KBM-7 (cell line): ENCODE measurements at regions not wholly inside any gene's neighbourhood (a gene's known extent, or its start where the extent isn't known, plus 50 kb on each side); places are given as distances from the start of the nearest gene placed in this dataset.
"Not testable (repeated sequence)": the region's sequence is repeated elsewhere in the genome, so short reads cannot be mapped to it uniquely, and the experiment has no call there.

ENCODE experiments used
- DNase-seq: peaks from one replicate; pipeline ENCODE4 v3.0.0-alpha.2; 2015
- in situ Hi-C: fragments of 300-500 bp; cut with MboI; formaldehyde crosslinking; loops from 2 replicates; pipeline ENCODE4 v1.14.3; 2020; ENCODE audit warnings: low sequenced_read_pairs, low pct_unique_long_range_greater_than_20kb, mixed read lengths

DNA sequence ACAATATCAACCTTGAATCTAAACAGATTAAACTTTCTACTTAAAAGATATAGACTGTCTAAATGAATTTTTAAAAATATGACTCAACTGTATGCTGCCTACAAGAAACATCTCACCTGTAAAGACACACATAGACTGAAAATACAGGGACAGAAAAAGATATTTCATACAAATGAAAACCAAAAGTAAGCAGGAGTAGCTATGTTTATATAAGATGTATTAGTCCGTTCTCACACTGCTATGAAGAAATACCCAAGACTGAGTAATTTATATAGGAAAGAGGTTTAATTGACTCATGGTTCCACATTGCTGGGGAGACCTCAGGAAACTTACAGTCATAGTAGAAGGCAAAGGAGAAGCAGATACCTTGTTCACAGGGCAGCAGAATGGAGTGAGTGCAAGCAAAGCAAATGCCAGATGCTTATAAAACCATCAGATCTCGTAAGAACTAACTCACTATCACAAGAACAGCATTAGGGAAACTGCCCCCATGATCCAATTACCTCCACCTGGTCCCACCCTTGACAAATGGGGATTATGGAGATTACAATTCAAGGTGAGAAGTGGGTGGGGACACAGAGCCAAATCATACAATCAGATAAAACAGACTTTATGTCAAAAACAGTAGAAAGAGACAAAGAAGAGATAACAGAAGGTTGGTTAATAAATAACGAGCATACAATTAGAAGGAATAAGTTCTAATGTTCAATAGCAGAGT, 214.4 kb upstream of the SLC39A10 start:
- no peak for DNase-seq
- in situ Hi-C loops: no loop called here

- no peak for DNase-seq
- in situ Hi-C loops: no loop called here
Observed at GRCh38 chr2:195438692-195439091, 218.3 kb upstream of the SLC39A10 start.

GRCh38 chr2:195437521-195437920, 219.5 kb upstream of the SLC39A10 start:
- DNase-seq: no peak
- in situ Hi-C loops: no loop called here

DNA sequence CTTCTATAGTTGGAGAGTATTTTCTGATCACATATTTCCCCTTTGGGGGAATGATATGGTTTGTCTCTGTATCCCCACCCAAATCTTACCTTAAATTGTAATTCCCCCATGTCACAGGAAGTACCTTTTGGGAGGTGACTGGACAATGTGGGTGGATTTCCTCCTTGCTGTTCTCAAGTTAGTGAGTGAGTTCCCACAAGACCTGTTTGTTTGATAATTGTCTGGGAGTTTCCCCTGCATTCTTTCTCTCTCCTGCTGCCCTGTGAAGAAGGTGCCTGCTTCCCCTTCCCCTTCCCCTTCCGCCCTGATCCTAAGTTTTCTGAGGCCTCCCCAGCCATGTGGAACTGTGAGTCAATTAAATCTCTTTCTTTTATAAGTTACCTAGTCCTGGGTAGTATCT, 222.7 kb upstream of the SLC39A10 start:
- in situ Hi-C loops: no loop called here

GRCh38 chr2:195433729-195434128, 223.3 kb upstream of the SLC39A10 start:
- in situ Hi-C loops: not testable (repeated sequence)

More for the DNA sequence above, 222.7 kb upstream of the SLC39A10 start:
- no peak for DNase-seq

DNA sequence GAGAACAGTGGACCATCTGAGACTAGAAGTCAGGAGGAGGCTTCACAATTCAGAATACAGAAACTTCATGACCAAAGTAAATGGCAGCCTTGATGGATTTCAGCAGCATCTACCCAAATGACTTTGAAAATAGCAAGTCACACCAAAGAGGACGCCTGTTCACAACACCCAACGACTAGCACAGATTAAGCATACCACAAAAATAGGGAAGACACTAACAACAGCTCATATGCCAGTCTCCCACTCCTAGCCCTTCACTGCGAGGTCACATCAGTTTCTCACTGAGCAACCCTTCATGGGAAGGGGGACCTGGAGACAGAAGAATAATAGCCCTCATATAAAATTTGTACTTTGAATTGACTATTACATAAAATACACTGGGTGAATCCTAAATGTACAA, 228.4 kb upstream of the SLC39A10 start:
- peak; percentile 55 for DNase-seq
- in situ Hi-C loops: no loop called here

More at GRCh38 chr2:195433729-195434128, 223.3 kb upstream of the SLC39A10 start:
- not testable (repeated sequence) for DNase-seq

- in situ Hi-C loops: no loop called here
- DNase-seq: no peak
Observed at GRCh38 chr2:195425328-195425727, 231.7 kb upstream of the SLC39A10 start.

DNA sequence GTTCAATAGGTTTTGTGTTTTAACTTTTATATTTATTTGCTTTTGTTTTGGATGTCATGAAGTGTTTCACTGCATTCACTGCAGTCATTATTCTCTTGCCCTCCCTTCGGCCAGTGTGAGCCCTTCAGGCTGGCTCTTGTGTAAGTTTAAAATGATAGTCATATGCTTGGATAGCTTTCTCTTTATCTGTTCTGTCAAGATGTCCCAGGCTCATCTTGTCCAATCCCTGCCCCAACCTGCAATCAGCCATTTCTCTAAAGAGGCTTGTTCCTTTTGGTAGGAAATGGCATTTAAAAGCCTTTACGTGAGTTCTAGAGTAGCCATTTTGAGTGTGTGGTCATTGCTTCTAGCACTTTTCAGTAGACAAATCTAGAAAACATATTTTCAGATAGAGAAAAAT, 238.0 kb upstream of the SLC39A10 start:
- in situ Hi-C loops: no loop called here
- DNase-seq: no peak

DNA sequence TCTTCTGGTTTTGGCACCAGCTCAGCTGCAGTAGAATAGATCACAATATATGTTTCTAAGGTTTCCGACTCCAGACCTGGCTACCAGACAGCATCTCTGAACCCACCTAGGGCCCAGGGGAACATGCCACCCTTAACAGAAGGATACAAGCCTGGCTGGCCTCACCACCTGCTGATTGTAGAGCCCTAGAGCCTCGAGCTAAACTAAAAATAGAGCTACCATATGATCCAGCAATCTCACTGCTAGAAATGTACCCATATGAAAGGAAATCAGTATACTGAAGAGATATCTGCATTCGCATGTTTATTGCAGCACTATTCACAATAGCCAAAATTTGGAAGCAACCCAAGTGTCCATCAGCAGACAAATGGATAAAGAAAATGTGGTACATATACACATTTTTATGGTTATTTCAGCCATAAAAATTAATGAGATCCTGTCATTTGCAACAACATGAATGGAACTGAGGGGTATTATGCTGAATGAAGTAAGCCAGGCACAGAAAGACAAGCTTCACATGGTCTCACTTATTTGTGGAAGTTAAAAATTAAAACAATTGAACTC, 242.4 kb upstream of the SLC39A10 start:
- in situ Hi-C loops: no loop called here
- no peak for DNase-seq

- no peak for DNase-seq
Observed at GRCh38 chr2:195413944-195414343, 243.1 kb upstream of the SLC39A10 start.

GRCh38 chr2:195413422-195413821, 243.6 kb upstream of the SLC39A10 start:
- DNase-seq: no peak
- in situ Hi-C loops: no loop called here

More at GRCh38 chr2:195413944-195414343, 243.1 kb upstream of the SLC39A10 start:
- in situ Hi-C loops: no loop called here

GRCh38 chr2:195411219-195411687, 245.8 kb upstream of the SLC39A10 start:
- no peak for DNase-seq

GRCh38 chr2:195410074-195410671, 246.9 kb upstream of the SLC39A10 start:
- in situ Hi-C loops: no loop called here
- DNase-seq: peak; percentile 30

More at GRCh38 chr2:195411219-195411687, 245.8 kb upstream of the SLC39A10 start:
- in situ Hi-C loops: no loop called here

- in situ Hi-C loops: no loop called here
- DNase-seq: no peak
Observed at GRCh38 chr2:195408811-195409210, 248.2 kb upstream of the SLC39A10 start.

DNA sequence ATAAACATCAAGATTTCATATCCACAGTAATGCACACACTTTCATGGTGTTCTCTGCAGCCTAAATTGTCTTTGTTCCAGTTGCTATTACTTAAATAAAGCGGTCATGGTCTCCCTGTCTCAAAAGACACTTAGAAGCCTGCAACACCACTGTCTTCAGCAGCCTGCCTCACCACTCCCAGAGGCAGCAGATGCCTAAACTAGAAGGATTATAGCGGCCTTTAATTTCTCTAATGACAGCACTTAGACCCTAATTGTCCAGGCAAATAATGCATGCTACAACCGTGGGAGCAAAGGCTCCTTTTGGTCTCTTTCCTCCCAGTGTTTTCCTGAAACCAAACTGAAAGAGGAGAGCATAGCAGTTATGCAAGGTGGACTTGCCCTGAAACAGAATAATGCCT, 248.8 kb upstream of the SLC39A10 start:
- no peak for DNase-seq
- in situ Hi-C loops: no loop called here

GRCh38 chr2:195407783-195408182, 249.2 kb upstream of the SLC39A10 start:
- in situ Hi-C loops: no loop called here

GRCh38 chr2:195406886-195407603, 250.0 kb upstream of the SLC39A10 start:
- in situ Hi-C loops: no loop called here
- no peak for DNase-seq

More at GRCh38 chr2:195407783-195408182, 249.2 kb upstream of the SLC39A10 start:
- DNase-seq: no peak

DNA sequence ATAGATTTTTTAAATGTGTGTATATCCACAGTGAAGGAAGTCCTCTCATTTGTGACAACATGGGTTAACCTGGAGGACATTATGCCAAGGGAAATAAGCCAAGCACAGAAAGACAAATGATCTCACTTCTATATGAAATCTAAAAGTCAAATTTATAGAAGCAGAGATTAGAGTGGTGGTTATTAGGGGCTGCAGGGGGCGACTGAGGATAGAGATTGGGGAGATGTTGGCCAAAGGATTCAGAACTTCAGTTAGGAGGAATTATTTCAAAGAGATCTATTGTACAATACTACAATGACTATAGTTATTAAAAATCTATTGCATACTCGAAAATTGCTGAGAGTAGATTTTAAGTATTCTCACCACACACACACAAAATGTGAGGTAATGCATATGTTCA, 252.4 kb upstream of the SLC39A10 start:
- in situ Hi-C loops: no loop called here
- DNase-seq: no peak

- DNase-seq: no peak
- in situ Hi-C loops: no loop called here
Observed at GRCh38 chr2:195396479-195396878, 260.5 kb upstream of the SLC39A10 start.

- no peak for DNase-seq
- in situ Hi-C loops: no loop called here
Observed at GRCh38 chr2:195395362-195395761, 261.7 kb upstream of the SLC39A10 start.
